B cell (primary cell): ENCODE measurements at regions not wholly inside any gene's neighbourhood (a gene's known extent, or its start where the extent isn't known, plus 50 kb on each side); places are given as distances from the start of the nearest gene placed in this dataset.

ENCODE experiments used
- CTCF ChIP-seq: fragments of 200-600 bp; IDR thresholded peaks from one replicate; pipeline ENCODE4 v1.8.0; 2022; ENCODE audit warnings: antibody characterized with exemption, mild to moderate bottlenecking
- EZH2 ChIP-seq: IDR thresholded peaks from 2 replicates; pipeline ENCODE4 v1.6.1; 2012; ENCODE audit warnings: borderline replicate concordance, low read depth, mild to moderate bottlenecking, moderate library complexity, low read length; ENCODE audit not compliant: insufficient read depth, poor library complexity, severe bottlenecking

GRCh38 chr20:24817351-24817750, 131.7 kb upstream of the CST7 start:
- no peak for TF ChIP-seq CTCF
- no peak for TF ChIP-seq EZH2
